ENCODE measurements at regions not wholly inside any gene's neighbourhood (a gene's known extent, or its start where the extent isn't known, plus 50 kb on each side); places are given as distances from the start of the nearest gene placed in this dataset.

DNA sequence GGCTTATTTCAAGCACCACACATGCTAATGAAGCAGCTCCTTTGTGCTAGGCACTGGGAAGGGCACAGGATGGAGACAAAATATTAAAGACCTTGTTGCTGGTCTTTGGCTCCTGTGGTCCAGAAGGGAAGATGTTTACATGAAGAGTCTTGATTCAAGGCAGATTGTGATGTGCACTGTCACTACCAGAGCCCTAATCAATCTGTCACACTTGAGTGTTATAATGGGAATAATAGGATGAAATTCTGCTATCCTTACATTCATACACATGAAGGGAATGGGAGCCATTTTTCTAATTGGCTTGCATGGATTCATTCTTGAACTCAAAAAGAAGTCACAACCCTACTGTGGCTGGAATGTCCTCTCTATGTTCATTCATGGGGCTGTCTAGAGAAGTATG is 203.0 kb downstream of the SEC61B start:
- Histone ChIP-seq H3K4me3 (ENCODE audit: low read depth, low read length, poor library complexity, severe bottlenecking) (no peak overlapping the region), H3K9me3 (ENCODE audit: low read depth, low read length, poor library complexity, severe bottlenecking) (no peaks in the 10 kb centered on the region), H3K27me3 (replicated peaks; ENCODE audit: insufficient read depth, low read depth, low read length, poor library complexity) (no peaks in the 10 kb centered on the region), H3K27ac (ENCODE audit: low read depth, low read length, poor library complexity, severe bottlenecking) (no peak overlapping the region), H3K36me3 (ENCODE audit: insufficient read depth, low read length, poor library complexity, severe bottlenecking) (no peaks in the 10 kb centered on the region), H3K4me1 (ENCODE audit: insufficient read depth, low read length, poor library complexity, severe bottlenecking) (no peaks in the 10 kb centered on the region)
- ChIA-PET POLR2A (ENCODE audit: low non-redundant PET) (no interaction called here), CTCF (no interaction called here)
- no TSS peak for BruUV-seq (replicated peaks)
- no peak for DNase-seq (ENCODE audit: low spot score)
- TF ChIP-seq, protein P1, sequence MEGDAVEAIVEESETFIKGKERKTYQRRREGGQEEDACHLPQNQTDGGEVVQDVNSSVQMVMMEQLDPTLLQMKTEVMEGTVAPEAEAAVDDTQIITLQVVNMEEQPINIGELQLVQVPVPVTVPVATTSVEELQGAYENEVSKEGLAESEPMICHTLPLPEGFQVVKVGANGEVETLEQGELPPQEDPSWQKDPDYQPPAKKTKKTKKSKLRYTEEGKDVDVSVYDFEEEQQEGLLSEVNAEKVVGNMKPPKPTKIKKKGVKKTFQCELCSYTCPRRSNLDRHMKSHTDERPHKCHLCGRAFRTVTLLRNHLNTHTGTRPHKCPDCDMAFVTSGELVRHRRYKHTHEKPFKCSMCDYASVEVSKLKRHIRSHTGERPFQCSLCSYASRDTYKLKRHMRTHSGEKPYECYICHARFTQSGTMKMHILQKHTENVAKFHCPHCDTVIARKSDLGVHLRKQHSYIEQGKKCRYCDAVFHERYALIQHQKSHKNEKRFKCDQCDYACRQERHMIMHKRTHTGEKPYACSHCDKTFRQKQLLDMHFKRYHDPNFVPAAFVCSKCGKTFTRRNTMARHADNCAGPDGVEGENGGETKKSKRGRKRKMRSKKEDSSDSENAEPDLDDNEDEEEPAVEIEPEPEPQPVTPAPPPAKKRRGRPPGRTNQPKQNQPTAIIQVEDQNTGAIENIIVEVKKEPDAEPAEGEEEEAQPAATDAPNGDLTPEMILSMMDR (conservative IDR thresholded peaks at IDR 0.05; ENCODE audit: low read depth, low read length): no peak
- no peak for TF ChIP-seq EZH2 (IDR thresholded peaks at IDR 0.05; ENCODE audit: borderline replicate concordance, low read depth, low read length, poor library complexity, severe bottlenecking)
- intact Hi-C loops (cut with micrococcal nuclease; ENCODE audit: unreplicated experiment): no loop called here

DNA sequence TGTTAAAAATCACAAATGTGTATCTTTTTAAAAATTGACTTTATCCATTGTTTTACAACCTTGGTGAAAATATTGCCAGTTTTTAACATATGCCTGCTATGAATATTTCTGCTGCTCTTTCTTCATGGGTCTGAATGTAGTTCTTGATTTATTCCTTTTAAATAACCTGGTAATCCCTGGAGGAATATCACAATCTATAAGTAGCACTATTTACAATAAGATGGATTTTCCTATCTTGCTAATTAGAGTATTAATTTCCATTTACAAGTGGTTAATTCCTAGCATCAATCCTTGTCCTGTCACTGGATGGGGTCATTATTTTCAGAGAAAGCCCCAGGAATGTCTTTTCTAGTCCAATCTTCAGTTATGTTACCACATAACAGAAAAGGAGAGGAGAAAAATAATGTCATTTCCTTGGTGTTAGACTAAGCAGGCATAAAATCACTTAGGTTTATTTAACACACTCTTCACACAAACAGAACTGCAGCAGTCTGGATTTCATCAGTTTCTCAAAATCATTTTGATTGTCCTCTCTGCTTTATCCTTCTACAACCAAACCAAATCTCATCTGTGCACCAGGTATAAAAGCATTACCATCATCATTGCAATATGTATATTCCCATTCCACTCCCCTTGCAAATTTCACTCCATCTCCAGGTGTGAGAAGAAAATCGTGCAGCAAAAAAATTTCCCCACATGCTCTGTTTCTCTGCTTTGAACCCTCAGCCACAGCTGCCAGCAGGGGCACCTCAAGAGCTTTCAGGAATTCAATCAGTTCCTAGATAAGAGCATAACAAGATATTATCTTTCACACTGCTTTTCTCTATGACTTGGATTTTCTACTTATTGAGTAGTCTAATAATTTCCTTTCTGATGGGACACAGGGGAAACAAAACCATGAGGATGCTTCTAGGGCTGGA is 204.1 kb downstream of the SEC61B start:
- BruUV-seq (replicated peaks): no TSS peak
- TF ChIP-seq, protein P1 (conservative IDR thresholded peaks at IDR 0.05; ENCODE audit: low read depth, low read length): peak; percentile 26; the same call in 1 of the 2 replicates
- TF ChIP-seq EZH2 (IDR thresholded peaks at IDR 0.05; ENCODE audit: borderline replicate concordance, low read depth, low read length, poor library complexity, severe bottlenecking): no peak
- CTCF ChIA-PET: no interaction called here

DNA sequence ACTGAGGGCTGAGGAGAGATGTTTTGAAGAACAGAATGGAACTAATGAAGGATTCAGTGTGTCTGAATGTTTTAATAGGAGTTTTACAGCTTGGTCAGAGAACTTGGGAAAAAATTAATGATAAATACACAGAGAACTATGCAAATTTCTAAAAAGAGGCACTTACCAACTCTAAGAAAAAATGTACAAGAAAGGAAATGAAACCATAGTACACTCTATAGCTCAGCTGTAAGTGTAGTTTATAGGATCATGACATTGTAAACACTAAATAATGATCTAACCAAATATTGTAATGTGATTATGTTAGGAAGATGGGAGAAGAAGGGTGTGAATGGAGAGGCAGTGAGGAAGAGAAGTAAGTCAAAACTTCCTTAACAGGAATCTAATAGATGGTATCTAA is 205.2 kb downstream of the SEC61B start:
- CTCF ChIA-PET: no interaction called here
- H3K4me3 ChIP-seq (ENCODE audit: low read depth, low read length, poor library complexity, severe bottlenecking): no peak overlapping the region

More for the DNA sequence above, 204.1 kb downstream of the SEC61B start:
- Histone ChIP-seq H3K4me1 (ENCODE audit: insufficient read depth, low read length, poor library complexity, severe bottlenecking) (peaks cover 3% of the 10 kb centered on the region), H3K36me3 (ENCODE audit: insufficient read depth, low read length, poor library complexity, severe bottlenecking) (no peaks in the 10 kb centered on the region), H3K9me3 (ENCODE audit: low read depth, low read length, poor library complexity, severe bottlenecking) (no peaks in the 10 kb centered on the region), H3K4me3 (ENCODE audit: low read depth, low read length, poor library complexity, severe bottlenecking) (no peak overlapping the region), H3K27me3 (replicated peaks; ENCODE audit: insufficient read depth, low read depth, low read length, poor library complexity) (no peaks in the 10 kb centered on the region), H3K27ac (ENCODE audit: low read depth, low read length, poor library complexity, severe bottlenecking) (no peak overlapping the region)
- intact Hi-C loops (cut with micrococcal nuclease; ENCODE audit: unreplicated experiment): no loop called here
- POLR2A ChIA-PET (ENCODE audit: low non-redundant PET): no interaction called here
- no peak for DNase-seq (ENCODE audit: low spot score)

More for the DNA sequence above, 205.2 kb downstream of the SEC61B start:
- intact Hi-C loops (cut with micrococcal nuclease; ENCODE audit: unreplicated experiment): no loop called here
- no peak for TF ChIP-seq EZH2 (IDR thresholded peaks at IDR 0.05; ENCODE audit: borderline replicate concordance, low read depth, low read length, poor library complexity, severe bottlenecking)
- TF ChIP-seq, protein P1 (conservative IDR thresholded peaks at IDR 0.05; ENCODE audit: low read depth, low read length): no peak
- no peaks in the 10 kb centered on the region for H3K36me3 ChIP-seq (ENCODE audit: insufficient read depth, low read length, poor library complexity, severe bottlenecking)
- no peak for DNase-seq (ENCODE audit: low spot score)
- POLR2A ChIA-PET (ENCODE audit: low non-redundant PET): no interaction called here
- H3K4me1 ChIP-seq (ENCODE audit: insufficient read depth, low read length, poor library complexity, severe bottlenecking): peaks cover 5% of the 10 kb centered on the region
- BruUV-seq (replicated peaks): no TSS peak
- no peaks in the 10 kb centered on the region for H3K27me3 ChIP-seq (replicated peaks; ENCODE audit: insufficient read depth, low read depth, low read length, poor library complexity)
- no peaks in the 10 kb centered on the region for H3K9me3 ChIP-seq (ENCODE audit: low read depth, low read length, poor library complexity, severe bottlenecking)
- no peak overlapping the region for H3K27ac ChIP-seq (ENCODE audit: low read depth, low read length, poor library complexity, severe bottlenecking)

Data from A673 (cell line).